Lower lobe of right lung (tissue), 2 donors: ENCODE measurements at regions not wholly inside any gene's neighbourhood (a gene's known extent, or its start where the extent isn't known, plus 50 kb on each side); places are given as distances from the start of the nearest gene placed in this dataset.

Source experiments
- ATAC-seq, 2 donors: fragments of 200-7000 bp; cut with Tn5 transposase; one replicate each; pipeline ENCODE4 v1.9.1; 2020 to 2022; ENCODE audit warnings: mild to moderate bottlenecking in 2 of 2, moderate library complexity in 2 of 2
- DNase-seq: peaks from one replicate; pipeline ENCODE4 v3.0.0-alpha.2; 2020
- H3K27ac ChIP-seq: fragments of 200-600 bp; one replicate; pipeline ENCODE4 v1.8.0; 2022
- H3K27me3 ChIP-seq: fragments of 200-600 bp; one replicate; pipeline ENCODE4 v1.8.0; 2022; ENCODE audit warnings: low read depth
- H3K36me3 ChIP-seq: fragments of 200-600 bp; one replicate; pipeline ENCODE4 v1.8.0; 2022; ENCODE audit warnings: mild to moderate bottlenecking
- H3K4me1 ChIP-seq: fragments of 200-600 bp; one replicate; pipeline ENCODE4 v1.8.0; 2022
- H3K4me3 ChIP-seq: fragments of 200-600 bp; one replicate; pipeline ENCODE4 v1.8.0; 2022; ENCODE audit warnings: mild to moderate bottlenecking
- H3K9me3 ChIP-seq: fragments of 200-600 bp; one replicate; pipeline ENCODE4 v1.8.0; 2022
- CTCF ChIP-seq: fragments of 200-600 bp; IDR thresholded peaks from one replicate; pipeline ENCODE4 v1.8.0; 2022; ENCODE audit warnings: antibody characterized with exemption, mild to moderate bottlenecking
- intact Hi-C: fragments of 100-400 bp; cut with DNase I; formaldehyde crosslinking; loops from one replicate; pipeline ENCODE4 v1.11.0; 2022
- donor health status: DM: no; HTN: yes; CAD: no; lungs with severe emphysema.

GRCh38 chr3:26845194-26845593 lies 222.6 kb downstream of the LRRC3B start:
- H3K4me3 ChIP-seq, result no peak overlapping the region
- intact Hi-C loops, result no loop called here
- no peaks in the 10 kb centered on the region for H3K27me3 ChIP-seq
- H3K4me1 ChIP-seq, result no peaks in the 10 kb centered on the region
- TF ChIP-seq CTCF, result no peak
- H3K27ac ChIP-seq, result no peak overlapping the region
- H3K36me3 ChIP-seq, result no peaks in the 10 kb centered on the region
- H3K9me3 ChIP-seq, result no peaks in the 10 kb centered on the region
- DNase-seq (no peak), ATAC-seq (no peak)

DNA sequence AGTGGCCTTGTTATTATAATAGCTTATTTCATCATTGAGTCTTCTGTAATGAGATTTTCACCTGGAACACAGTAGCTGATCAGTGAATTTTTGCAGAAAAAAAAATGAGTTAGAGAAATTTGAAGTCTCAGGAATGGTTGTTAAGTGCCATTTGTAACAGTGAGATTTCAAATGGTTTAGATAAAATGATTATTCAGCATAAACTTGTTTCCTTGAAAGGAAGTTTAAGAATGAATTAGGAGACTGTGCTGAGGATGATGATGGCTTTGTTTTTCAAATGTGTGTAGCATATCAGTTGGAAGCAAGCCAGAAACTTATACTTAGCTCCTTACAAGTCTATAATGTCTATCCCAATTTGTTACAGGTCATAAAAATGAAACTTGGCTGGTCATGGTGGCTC lies 225.1 kb downstream of the LRRC3B start:
- ATAC-seq (no peak), DNase-seq (no peak)
- Histone ChIP-seq H3K36me3 (no peaks in the 10 kb centered on the region), H3K27ac (no peak overlapping the region), H3K9me3 (no peaks in the 10 kb centered on the region), H3K27me3 (no peaks in the 10 kb centered on the region), H3K4me3 (no peak overlapping the region), H3K4me1 (no peaks in the 10 kb centered on the region)
- intact Hi-C loops, result no loop called here
- TF ChIP-seq CTCF, result no peak

GRCh38 chr3:26894443-26894842 lies 271.9 kb downstream of the LRRC3B start:
- intact Hi-C loops, result no loop called here
- Histone ChIP-seq H3K9me3 (no peaks in the 10 kb centered on the region), H3K27ac (no peak overlapping the region), H3K27me3 (no peaks in the 10 kb centered on the region), H3K4me1 (no peaks in the 10 kb centered on the region), H3K4me3 (no peak overlapping the region), H3K36me3 (no peaks in the 10 kb centered on the region)
- no peak for DNase-seq
- ATAC-seq, result no peak
- no peak for TF ChIP-seq CTCF

- no peaks in the 10 kb centered on the region for H3K9me3 ChIP-seq
- no peak for TF ChIP-seq CTCF
These were observed 292.6 kb downstream of the LRRC3B start for GRCh38 chr3:26915208-26915607.

DNA sequence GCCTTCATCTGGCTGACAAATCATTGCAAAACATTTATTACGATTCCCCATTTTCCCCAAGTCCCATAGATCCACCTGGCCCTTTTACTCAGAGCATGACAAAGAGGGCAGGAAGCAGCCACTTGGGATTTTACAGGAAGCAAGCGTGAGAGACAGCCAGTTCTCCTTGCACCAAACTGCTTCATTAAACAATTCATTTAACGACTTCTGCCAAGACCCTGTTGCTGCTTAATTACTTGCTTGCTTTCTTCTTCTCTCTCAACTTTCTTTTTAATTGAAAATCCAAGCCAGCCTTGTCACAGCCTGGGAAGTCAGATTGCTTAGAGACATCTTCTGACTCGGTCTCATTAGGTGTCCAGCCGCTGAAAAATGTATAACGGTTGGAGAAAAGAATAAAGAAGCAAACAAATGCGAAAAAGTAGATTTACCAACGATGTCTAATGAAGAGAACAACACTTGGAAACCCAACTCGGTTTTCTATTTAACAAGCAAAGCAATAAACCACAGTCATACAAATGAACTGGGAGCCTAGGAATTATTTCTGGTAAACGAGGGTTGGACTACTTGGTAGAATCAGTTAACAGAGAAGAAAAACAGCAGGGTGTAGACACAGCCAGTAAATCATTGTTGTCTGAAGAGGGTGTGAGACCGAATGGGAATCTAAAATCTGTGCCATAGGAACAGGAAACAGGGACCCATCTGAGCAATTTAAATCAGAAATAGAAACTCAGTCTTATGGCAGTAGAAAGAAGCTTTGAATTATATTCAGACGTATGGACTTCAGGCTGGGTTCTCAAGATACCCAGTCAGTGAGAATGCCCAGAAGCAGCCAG lies 298.3 kb downstream of the LRRC3B start:
- Histone ChIP-seq H3K4me1 (no peaks in the 10 kb centered on the region), H3K27ac (no peak overlapping the region), H3K27me3 (no peaks in the 10 kb centered on the region), H3K4me3 (no peak overlapping the region), H3K36me3 (no peaks in the 10 kb centered on the region), H3K9me3 (no peaks in the 10 kb centered on the region)
- no peak for TF ChIP-seq CTCF
- DNase-seq (no peak), ATAC-seq (no peak)
- intact Hi-C loops, result no loop called here

More at GRCh38 chr3:26915208-26915607, 292.6 kb downstream of the LRRC3B start:
- intact Hi-C loops, result no loop called here
- DNase-seq (no peak), ATAC-seq (no peak)
- H3K4me1 ChIP-seq, result no peaks in the 10 kb centered on the region
- no peak overlapping the region for H3K27ac ChIP-seq
- no peak overlapping the region for H3K4me3 ChIP-seq
- H3K27me3 ChIP-seq, result no peaks in the 10 kb centered on the region
- H3K36me3 ChIP-seq, result no peaks in the 10 kb centered on the region
